SKM-1 (cell line): ENCODE measurements at regions not wholly inside any gene's neighbourhood (a gene's known extent, or its start where the extent isn't known, plus 50 kb on each side); places are given as distances from the start of the nearest gene placed in this dataset.

Source experiments
- DNase-seq: peaks from one replicate; lab custom pipeline; 2025; ENCODE audit not compliant: unreplicated experiment; lab: John Stamatoyannopoulos, UW

DNA sequence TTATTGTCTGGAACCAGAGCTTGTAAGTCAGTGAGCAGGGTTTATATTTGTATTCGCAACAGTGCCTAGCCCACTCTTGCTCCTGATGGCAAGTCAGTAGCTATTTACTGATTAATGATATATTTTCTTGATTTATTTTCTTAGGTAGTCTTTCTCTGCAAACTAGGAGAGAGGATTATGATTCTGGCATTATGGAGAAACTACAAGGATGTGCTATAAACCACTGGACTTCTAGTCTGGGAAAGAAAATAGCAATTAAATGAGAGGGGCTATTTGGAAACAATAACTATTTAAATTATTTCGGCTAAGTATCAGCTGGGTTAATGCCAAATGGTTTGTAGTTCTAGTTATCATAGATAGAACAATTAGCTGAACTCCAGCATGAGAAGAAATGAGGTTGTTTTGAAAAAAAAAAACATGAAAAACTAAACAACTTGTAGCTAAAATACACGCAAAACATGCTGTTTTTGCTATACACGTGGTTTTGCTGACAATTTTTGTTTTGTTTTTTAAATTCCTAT, 304.9 kb upstream of the TCF21 start:
- DNase-seq = no peak

DNA sequence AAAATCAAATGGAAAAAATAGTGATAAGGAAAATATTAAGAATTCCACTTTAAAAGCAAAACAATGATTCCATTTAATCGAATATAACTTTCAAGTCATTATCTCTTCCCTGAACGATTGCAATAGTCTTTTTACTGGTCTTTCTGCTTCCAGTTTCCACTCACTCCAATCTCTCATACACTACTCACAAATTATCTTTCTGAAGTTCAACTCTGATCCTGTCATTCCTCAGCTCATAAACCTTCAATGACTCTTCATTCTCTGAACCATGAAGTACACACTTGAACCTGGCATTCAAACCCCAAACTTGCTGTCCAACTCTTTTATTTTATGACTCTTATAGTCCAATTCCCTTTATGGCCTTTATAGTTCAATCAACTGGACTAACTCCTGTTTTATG, 304.1 kb upstream of the TCF21 start:
- DNase-seq = no peak

DNA sequence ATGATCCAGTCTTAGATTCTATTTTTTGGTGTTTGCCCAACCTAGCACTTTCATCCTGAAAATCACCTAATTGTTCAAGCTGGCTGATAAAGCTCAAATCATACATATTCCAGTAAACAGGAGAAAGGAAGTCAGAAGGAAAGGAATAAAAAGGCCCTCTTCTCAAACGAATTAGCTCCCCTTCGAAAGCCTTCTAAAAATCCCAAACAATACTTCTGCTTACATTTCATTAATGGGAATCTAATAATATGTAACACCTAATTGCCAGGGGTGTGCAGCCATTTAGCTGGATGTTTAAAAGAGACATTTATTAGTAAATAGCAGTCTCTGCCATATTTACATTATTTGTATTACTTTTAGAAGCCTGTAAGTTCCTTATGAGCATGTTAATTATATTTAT, 302.9 kb upstream of the TCF21 start:
- no peak for DNase-seq

DNA sequence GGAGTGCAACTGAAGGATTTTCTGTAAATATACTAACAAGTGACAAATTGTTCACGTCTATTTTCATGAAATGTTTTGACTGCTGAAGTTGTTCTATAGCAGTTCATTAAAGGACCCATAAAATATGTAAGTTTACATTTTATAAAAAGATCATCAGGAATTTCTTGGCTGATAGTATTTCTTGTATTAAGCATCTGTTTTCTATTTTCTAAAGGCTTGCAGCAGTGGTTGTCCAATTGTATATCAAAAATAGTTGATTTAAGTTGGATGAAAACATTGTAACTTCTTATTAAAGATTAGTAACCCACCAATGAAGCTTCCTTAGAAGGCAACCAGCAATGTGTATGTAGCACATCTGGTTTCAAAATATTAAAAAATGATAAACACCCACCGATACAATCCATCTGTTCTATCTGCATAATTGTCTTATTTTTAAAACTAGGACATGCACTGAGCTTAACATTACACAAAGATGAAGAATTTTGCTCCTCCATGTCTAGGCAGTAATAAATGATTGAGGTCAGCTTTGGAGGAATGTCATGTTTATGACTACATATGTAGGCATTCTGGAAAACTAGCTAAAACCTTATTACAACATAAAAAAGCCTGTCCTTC, 301.3 kb upstream of the TCF21 start:
- no peak for DNase-seq

DNA sequence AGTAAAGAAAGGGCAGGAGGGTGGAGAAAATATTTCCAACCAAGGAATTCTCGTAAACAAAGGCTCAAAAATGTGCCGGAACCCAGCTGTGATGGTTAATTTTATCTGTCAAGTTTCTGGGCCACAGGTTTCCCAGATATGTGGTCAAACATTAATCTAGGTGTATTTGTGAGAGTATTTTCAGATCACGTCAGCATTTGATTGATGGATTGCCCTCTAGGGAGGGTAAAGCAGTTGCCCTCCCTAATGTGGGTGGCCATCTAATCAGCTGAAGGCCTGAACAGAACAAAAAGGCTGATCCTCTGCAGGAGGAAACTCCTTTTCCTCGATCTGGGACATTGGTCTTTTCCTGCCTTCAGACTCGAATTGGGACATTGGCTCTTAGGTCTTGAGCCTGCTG, 298.7 kb upstream of the TCF21 start:
- no peak for DNase-seq

DNA sequence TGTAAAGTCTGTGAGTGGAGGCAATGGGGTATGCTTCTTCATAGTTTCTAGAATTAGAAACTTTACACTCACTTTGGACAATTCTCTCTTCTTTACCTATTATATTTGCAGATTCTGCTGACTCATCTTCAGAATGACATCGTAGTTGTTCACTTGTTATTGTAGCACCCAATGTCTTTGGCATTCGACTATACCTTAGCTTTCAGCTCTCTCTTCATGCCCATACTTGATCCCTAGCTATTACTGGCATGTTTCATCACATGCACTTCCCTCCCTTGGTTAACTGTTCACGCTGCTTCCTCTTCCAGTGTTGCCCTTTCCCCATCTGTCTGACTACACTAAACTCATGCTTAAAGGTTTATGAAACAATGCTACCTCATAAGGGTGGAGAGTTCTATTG, 298.1 kb upstream of the TCF21 start:
- DNase-seq = peak; percentile 75

DNA sequence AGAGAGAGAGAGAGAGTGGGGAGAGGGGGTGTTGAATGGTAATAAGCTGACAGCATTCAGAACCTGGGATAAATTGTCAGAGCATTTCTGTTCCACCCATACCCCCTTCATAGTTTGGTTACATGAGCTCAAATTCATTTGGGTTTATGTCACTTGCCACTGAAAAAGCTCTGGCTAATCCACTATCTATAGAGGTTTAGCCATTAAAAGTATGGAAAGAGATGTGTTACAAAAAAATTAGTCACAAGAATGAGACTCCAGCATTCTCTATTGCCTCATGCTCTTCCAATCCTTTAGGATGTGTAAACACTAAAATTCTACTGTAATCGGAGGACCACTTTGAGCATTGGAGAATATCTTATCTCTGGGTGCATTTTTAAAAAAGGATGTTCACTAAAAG, 297.6 kb upstream of the TCF21 start:
- DNase-seq = no peak

DNA sequence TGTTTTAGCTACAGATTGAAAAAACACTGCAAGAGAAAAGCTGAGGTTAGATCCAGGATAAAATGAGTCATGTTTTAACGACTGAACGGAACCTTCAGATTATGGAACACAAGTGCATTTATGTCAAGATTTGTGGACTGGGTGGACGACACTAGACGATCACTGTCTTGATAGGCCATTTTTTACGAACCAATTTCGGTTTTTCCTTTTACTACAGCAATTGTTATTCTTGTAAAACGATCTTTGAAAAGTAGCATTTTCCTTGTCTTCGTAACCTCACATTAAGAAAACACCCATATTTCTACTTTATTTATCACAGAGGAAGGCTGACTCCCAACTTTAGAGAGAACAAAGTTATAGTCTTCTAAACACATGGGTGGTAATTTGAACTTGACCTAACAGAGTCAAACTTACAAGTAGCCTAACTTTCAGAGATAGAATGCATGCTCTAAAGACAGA, 294.2 kb upstream of the TCF21 start:
- no peak for DNase-seq

DNA sequence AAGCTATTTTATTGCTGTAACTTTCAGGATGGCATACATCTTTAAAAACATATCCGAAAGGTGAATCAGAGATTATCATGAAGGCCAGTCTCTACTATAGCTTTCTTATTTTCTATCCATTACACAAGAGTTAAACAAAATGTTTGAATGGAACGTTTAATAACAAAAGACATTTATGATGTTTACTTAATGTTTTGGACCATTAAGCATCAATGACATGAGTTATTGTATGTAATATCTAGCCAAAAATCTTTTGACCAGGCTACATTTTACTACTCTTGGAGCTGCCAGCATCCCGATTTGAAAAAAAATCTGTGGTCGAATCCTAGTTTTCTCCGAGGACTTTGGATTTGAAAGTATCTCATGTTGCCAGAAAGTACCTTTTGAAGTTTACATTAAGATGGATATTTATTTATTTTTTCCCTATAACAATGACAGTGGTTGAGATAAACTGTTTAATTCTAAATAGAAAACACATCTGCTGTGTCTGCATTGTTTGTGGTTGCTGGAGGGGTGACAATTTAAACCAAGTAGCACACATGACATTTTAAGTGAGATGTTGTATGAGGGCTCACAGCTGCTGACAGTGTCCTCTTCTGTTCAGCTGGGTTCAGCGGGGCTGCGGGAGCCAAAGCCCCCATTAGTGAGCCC, 293.7 kb upstream of the TCF21 start:
- no peak for DNase-seq

DNA sequence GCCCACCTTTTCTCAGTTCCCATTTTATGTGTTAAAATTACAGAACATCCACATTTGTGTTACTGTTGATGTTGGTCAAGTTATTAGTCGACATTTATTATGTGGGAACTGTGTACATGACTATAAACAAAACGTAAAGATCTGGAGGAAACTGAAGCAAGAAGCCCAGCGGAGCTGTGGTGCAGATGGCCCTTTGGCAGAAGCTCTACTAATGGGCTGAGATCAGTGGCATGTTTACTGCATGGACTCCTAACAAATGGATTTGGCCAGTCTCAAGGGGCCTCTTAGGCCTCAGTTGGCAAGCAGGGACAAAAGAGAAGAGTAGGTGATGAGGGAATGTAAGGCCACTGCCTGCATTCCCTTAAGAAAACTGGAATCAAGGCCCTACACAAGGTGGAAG, 282.1 kb upstream of the TCF21 start:
- DNase-seq = no peak

DNA sequence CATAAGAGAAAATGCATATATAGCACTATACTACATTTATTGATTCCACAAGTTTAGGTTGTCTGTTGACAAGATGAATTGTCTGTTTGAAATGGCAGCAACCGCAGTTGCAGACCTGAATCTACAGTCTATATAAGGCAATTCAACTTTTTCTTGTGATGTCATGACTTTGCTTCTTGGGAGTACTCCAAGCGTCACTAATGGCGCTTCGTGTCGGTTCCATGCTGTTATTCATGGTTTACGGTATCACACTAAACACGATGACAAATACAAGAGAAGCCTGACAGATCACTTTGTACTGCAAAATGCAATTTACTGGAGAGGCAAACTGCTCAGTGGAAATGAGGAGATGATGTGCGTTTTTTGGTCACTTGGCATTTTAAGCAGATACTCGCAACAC, 280.3 kb upstream of the TCF21 start:
- no peak for DNase-seq

DNA sequence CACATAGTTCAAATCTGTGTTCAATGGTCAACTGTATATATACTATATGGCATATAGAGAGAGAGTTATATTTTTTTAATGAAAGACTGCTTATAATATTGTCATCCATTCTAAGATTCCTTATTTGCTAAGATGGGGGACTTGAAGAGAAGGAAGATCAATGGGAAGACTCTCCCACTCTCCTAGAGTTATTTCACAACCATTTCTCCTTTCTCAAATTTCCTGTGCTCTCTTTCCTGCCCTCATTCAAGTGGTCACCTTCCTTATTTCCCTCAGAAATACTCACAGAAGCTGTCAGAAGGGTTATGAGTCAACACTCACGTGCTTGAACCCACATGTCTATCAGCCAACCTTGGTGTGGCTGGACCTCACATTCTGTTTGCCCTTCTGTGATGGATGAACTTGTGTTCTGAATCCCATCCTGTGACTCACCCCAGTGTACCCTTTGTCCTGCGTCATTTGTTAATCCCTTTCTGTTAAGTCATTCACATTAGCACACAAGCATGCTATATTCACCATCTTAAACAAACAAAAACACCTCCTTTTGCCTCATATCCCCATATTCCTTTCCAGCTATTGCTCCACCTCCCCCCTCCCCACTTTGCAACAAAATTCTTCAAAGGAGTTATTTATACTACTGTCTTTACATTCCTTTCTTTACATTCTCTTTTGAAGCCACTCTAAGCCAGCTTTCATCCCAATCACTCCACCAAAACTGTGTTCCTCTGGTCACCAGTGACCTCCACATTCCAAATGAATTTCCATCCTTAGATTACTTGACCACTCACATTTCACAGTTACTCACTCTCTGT, 279.3 kb upstream of the TCF21 start:
- no peak for DNase-seq

DNA sequence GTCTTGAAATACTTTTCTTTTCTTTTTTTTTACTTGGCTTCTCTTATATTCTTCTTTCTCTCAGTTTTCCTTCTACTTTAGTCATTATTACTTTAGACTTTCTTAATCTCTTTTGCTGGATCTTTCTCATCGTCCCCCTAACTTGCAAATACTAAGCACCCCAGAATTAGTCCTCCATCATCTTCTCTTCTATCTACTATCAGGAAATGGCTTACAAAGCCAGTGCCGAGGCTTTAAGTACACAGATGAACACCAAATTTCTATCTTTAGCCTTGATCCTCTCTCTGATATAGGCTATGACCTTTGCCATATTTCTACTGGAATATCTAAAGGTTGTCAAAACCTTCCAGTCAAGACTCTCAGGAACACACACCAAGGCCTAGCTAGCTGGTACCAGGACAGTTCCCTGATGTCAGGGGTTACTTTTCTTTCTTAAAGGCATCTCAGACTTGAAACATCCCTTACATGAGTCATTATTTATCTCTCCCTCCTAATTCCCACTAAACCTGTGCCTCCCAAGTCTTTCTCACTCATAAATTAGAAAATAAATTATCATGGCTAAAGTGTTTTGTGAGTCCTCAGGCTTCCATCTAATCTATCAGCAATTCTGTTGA, 278.6 kb upstream of the TCF21 start:
- DNase-seq = no peak

DNA sequence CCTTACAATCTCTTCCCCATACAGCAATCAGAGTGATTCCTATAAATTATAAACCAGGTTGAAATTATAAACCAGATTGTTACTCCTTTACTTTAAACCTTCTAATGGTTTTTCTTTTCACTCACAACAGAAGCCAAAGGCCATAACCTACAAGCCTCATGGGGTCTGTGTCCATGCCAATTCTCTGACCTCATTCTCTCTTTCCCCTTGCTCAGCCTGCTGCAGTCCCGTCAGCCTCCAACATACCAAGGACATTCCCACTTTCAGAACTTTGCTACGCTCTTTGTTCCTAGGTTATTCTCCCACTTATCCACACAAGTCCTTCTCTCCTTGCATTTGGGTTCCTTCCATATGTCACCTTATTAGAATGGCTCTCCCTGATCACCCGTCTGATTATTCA, 277.9 kb upstream of the TCF21 start:
- DNase-seq = no peak

DNA sequence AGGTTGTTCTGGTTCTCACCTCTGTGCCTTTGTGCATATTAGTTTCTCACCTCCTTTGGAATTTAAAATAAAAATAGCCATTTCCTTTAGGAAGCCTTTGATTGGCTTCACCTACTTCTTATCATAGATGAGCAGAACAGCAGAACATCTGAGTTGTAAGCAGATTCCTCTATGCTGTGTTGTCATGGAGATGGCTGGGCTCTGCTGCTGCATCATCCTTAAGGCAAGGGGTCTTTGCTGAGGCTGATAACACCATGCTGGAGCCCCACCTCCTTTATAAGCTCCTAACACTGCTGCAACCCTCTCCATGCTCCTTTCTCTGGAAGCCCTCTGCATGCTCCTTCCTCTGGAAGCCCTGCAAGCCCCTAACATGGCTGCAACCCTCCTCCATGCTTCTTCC, 276.5 kb upstream of the TCF21 start:
- DNase-seq = no peak

DNA sequence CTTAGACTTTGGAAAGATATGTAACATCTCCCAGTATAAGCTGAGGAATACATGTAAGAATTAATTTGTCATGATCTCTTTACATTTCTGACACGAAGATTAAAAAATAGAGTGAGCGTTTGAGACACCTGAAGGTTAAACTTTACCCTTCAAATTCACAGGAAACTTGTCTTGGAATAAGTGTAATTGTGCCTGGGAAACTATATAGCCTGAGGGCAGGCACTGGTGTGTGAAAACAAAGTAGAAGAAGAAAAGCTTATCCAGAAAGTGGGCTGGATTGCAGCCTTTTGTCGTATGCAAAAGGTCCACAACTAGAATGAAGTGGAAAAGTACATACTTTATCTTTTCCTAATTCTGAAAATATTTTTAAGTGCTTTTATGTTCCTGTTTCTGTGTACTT, 275.7 kb upstream of the TCF21 start:
- DNase-seq = no peak

DNA sequence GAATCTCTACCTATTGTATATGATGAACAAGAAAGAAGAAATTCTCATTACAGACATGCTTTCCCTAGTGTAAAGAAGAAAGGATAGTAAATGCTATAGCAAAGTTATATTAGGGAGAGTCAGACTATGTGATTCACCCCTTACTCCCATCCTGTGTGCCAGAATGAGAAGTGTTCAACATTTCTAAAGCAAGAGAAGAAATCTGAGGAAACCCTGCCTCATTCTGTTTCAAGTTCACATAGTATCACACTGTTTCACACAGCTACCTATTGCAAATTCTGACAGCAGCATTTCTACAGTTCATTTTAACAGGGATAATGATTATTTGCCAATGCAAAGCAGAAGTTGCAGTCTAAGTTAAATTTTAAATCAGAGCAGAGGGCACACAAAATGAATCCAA, 267.2 kb upstream of the TCF21 start:
- DNase-seq = no peak

DNA sequence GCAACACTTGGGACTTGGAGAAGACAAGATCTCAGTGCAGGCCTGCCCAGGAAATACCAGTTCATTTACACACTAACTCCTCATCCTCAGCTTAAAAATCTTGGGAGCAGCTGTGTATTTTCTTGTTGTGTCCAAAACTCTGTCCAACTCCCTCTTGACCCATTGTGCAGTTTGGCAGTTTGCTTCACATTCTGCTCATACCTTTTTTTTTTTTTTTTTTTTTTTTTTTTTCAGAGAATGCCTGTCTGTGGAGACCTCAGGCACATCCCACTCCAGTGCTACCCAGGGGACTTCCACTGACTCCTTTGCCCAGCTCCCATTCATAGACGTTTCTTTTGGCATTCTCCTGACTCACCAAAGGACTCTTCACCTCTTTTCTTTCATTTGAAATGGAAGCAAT, 265.8 kb upstream of the TCF21 start:
- DNase-seq = no peak

DNA sequence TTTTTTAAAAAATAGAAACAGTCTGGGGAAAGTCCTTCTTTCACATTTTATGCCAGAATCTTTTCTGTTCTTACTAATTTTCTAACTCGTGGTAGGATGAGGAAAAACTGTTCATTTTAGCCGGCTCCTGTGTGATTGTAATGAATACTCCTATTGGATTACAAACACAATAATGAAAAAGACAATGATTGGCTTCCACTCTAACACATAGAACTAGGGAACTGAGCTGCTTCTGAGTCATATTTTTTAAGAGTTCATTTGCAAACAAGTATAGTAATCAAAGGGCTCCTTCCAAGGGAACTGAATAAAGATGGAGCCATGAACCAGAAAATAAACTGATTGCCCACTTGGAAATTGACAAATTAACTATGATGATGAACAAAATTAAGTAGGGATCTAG, 265.3 kb upstream of the TCF21 start:
- DNase-seq = no peak

DNA sequence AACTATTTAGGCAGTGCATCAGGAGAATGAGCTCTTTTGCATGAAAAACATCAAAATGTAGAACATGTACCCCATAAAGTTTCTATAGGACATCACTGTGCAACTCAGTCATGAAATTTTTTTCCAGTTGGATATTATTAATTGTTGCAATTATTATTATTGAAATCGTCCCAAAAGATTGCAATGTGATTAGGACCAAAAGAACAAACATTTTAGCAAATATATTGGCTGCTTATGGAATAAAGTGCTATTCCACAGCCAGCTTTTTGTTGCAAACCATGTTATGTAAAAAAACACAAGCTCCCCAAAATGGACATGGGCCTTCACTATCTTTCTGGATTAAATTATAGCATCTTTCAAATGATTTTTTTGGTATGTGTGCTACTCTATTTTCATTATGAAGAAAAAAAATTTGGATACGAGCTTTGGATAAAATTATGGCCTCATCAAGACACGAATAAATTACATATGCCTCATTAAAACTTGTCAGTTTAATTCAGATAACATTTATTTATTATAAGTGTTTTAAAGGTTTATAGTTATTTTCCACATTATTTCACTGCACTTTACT, 262.7 kb upstream of the TCF21 start:
- no peak for DNase-seq

DNA sequence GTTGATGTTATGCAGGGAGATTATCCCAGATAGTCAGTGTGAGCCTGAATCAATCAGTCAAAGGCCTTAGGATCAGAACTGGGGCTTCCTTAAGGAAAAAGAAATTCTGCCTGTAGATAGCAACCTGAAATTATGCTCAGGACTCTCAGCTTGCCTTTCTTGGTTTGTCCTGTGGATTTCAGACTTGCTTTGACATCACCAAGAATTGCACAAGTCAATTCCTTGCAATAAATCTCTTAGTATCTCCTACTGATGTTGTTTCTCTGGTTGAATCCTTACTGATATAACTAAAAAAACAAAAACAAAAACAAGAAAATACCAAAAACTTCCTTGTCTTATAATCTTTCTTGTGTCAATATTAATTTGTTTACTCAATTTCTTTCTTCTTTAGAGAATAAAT, 258.9 kb upstream of the TCF21 start:
- DNase-seq = no peak
